Sigmoid colon (tissue), 4 donors: ENCODE measurements at regions not wholly inside any gene's neighbourhood (a gene's known extent, or its start where the extent isn't known, plus 50 kb on each side); places are given as distances from the start of the nearest gene placed in this dataset.

Experiments used
- EP300 ChIP-seq, 4 donors: sonication (generic); formaldehyde crosslinking; IDR thresholded peaks; one replicate each; pipeline ENCODE4 v1.6.1; 2017; ENCODE audit warnings: antibody characterized with exemption in 4 of 4
- POLR2AphosphoS5 ChIP-seq, 4 donors: sonication (generic); formaldehyde crosslinking; IDR thresholded peaks; one replicate each; pipeline ENCODE4 v1.6.1; 2017; ENCODE audit warnings: antibody characterized with exemption in 4 of 4
- TF ChIP-seq, protein P1 (sequence below), 4 experiments: fragments of 450-650 bp in 3 of 4; fragments of 200-600 bp in 1 of 4; IDR thresholded peaks; one replicate each; pipeline ENCODE4 v1.5.1; 2016 to 2019; ENCODE audit warnings: antibody characterized with exemption in 4 of 4, mild to moderate bottlenecking in 3 of 4, moderate library complexity in 2 of 4

DNA sequence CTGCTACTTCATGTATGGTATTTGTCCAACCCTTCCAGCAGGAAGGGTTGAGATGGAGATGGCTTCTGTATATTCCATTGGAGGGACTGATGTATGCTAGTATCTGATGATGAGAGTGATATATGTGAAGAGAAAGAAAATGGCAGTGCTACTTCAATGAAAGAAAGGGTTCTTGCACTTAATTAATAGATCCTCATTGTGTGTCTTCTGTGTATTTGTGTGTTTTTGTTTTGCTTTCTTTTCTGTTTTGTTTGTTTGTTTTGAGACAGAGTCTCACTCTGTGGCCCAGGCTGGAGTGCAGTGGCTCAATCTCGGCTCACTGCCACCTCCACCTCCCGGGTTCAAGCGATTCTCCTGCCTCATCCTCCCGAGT is 61.2 kb upstream of the CRYM start:
- TF ChIP-seq, protein P1, sequence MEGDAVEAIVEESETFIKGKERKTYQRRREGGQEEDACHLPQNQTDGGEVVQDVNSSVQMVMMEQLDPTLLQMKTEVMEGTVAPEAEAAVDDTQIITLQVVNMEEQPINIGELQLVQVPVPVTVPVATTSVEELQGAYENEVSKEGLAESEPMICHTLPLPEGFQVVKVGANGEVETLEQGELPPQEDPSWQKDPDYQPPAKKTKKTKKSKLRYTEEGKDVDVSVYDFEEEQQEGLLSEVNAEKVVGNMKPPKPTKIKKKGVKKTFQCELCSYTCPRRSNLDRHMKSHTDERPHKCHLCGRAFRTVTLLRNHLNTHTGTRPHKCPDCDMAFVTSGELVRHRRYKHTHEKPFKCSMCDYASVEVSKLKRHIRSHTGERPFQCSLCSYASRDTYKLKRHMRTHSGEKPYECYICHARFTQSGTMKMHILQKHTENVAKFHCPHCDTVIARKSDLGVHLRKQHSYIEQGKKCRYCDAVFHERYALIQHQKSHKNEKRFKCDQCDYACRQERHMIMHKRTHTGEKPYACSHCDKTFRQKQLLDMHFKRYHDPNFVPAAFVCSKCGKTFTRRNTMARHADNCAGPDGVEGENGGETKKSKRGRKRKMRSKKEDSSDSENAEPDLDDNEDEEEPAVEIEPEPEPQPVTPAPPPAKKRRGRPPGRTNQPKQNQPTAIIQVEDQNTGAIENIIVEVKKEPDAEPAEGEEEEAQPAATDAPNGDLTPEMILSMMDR (IDR thresholded peaks at IDR 0.05), result no peak
- TF ChIP-seq EP300 (IDR thresholded peaks at IDR 0.05), result no peak
- TF ChIP-seq POLR2AphosphoS5 (IDR thresholded peaks at IDR 0.05), result no peak
